Erythroblast (primary cell): ENCODE measurements at regions not wholly inside any gene's neighbourhood (a gene's known extent, or its start where the extent isn't known, plus 50 kb on each side); places are given as distances from the start of the nearest gene placed in this dataset.

ENCODE experiments used
- DNase-seq, 2 experiments: peaks; one replicate each; lab custom pipeline; 2025; lab: John Stamatoyannopoulos, UW
- GATA1 ChIP-seq: IDR thresholded peaks from 2 replicates; pipeline ENCODE4 v1.6.1; 2011; ENCODE audit warnings: low read depth, mild to moderate bottlenecking, control low read depth, low read length, moderate library complexity
- POLR2A ChIP-seq: IDR thresholded peaks from 2 replicates; pipeline ENCODE4 v1.6.1; 2011; ENCODE audit warnings: mild to moderate bottlenecking, low read length

DNA sequence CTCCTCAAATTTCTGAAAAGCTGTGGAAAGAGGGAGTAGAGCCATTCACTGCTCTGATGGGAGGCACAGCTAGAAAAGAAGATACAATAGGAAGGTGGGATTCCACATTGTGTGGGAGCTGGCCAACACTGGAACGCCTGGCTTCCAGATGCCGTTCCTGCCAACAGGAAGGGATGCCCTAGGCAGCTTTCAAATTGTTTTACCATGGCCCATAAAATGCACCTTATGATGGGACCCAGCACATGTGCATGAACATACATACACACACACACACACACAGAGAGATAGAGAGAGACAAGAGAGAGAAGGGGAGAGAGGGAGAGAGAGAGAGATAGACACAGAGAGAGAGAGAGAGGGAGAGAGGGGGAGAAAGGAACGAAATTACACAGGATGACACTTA is 86.1 kb upstream of the BZW1 start:
- no peak for DNase-seq
- TF ChIP-seq GATA1, result no peak
- no peak for TF ChIP-seq POLR2A

GRCh38 chr2:200728630-200729029 is 83.1 kb upstream of the BZW1 start:
- DNase-seq, result no peak

DNA sequence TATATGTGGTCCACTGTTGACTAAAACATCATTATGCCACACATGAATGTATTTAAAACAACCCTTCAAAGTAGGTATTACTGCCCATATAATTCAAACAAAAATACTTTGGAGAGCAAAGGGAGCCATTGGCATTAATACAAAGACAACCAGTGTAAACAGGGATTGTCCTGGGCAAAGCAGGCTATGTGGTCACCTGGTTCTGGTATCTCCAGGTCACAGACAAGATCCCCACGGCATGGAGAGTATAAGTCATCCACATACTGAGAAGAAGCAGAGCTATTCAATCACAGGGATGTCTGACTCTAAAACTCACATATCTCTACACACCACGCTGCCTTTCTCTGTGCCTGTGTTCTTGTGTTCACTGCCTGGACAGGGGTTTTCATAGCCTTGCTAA is 81.4 kb upstream of the BZW1 start:
- no peak for DNase-seq
- TF ChIP-seq GATA1 (no peak), POLR2A (no peak)

More at GRCh38 chr2:200728630-200729029, 83.1 kb upstream of the BZW1 start:
- TF ChIP-seq GATA1 (no peak), POLR2A (no peak)

GRCh38 chr2:200730960-200731359 is 80.8 kb upstream of the BZW1 start:
- no peak for DNase-seq
- no peak for TF ChIP-seq GATA1
- TF ChIP-seq POLR2A, result no peak

DNA sequence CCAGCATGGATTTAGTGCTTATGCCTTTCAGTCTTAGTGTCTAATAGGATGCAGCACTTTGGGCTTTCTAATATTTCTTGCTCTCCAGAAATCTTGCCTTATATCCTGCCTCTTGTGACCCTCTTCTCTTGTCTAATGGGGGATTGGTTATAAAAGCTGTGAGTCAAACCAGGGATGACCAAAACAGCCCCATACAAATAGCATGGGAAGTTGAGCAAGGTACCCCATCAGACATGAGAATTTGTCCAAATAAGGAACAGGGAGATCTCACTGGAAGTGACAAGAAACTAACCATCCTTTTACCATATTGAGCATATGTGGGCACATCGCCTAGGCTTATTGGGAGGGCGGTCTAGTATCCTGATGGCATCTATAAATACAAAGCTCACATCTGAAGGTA is 78.8 kb upstream of the BZW1 start:
- no peak for TF ChIP-seq GATA1
- no peak for TF ChIP-seq POLR2A

DNA sequence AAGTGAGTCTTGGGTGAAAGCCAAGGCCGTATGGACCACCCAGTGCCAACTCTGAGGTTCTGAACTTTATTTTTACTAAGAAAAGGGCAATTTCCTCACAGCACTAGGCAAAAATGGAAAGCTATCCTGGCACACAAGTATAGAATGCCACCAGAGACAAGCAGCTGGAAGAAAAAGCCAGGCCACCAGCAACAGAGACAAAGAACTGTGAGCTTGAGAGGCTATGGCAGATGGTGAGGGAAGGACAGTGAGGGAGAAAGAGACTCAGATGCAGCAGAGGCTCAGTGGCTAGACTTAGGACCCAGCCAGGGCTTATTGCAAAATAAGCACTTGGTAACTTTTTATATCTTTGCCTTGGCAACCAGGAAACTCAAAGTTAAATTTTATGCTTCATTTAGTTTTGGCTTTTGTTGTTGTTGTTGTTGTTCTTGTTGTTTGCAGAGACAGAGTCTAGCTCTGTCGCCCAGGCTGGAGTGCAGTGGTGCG is 78.0 kb upstream of the BZW1 start:
- no peak for DNase-seq
- TF ChIP-seq GATA1 (no peak), POLR2A (no peak)

More for the DNA sequence above, 78.8 kb upstream of the BZW1 start:
- DNase-seq, result no peak

GRCh38 chr2:200735061-200735460 is 76.6 kb upstream of the BZW1 start:
- TF ChIP-seq GATA1 (no peak), POLR2A (no peak)
- no peak for DNase-seq

- DNase-seq, result no peak
- no peak for TF ChIP-seq POLR2A
- TF ChIP-seq GATA1, result no peak
Measured at GRCh38 chr2:200736646-200737274, 75.0 kb upstream of the BZW1 start.

DNA sequence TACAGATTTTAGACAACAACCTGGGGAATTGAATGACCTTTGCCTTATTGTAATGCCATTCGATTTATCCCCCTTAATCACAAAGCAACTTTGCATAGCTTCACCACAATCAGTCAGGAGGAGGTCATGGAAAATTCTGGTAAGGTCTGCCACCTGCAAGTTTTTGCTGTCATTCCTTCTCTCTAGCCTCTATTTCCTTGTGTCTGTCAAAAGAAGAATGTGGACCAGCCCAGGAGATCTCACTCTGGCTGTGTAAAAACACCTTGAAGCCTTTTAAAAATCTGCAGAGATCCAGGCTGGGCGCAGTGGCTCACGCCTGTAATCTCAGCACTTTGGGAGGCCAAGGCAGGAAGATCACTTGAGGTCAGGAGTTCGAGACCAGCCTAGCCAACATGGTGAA is 74.1 kb upstream of the BZW1 start:
- no peak for DNase-seq
- TF ChIP-seq POLR2A (no peak), GATA1 (no peak)

DNA sequence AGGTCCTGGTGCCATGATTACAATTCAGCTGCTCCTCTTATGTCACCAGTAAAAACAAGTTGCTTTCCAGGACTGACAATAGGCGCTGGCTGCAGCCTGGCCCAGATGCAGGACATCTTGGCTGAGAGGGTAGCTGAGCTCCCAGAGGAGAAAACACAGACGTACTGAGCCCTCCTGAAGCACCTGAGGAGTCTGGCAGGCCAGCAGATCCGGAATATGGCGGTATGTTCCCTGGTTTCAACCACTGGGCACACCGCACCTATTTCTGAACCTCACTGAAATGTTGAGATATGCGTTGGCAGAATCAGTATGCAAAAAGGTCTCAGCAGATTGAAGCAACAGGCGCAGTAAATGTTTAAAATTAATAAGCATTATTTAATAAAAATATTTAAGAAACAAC is 73.1 kb upstream of the BZW1 start:
- DNase-seq, result no peak
- no peak for TF ChIP-seq POLR2A
- TF ChIP-seq GATA1, result no peak

GRCh38 chr2:200740907-200741306 is 70.8 kb upstream of the BZW1 start:
- DNase-seq, result no peak
- TF ChIP-seq GATA1 (no peak), POLR2A (no peak)

DNA sequence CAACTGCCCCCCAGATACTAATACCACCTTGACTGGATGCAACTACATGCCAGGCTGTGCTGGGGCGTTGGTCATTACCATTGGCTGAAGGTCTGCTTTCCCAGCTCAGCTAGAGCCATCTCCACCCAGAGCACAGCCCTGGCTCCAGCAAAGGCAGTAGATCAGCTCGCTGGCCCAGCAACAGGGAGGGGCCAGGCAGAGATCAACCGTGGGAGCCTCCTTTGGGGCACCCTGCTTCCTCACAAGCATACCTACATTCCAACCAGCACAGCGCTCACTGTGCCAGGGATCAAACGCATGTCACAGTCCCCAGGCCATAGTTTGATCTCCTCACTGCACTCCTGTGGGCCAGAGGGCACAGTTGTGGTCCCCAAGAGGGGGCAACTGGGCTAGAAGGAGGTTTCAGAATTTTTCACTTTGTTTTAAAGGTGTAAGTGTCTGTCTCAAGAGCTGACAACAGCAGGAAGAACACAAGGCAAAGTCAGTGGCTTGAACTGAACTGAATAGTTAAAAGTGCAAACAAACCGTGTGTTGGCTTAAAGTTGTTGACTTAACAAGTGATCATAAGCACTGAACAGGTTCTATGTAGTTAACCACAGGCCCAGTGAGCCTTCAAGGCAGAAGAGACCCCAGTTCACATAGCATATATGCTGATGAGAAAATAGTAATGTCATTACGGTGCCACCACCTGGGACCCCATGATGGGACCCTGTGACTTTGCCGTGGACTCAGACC is 70.1 kb upstream of the BZW1 start:
- DNase-seq, result no peak
- TF ChIP-seq GATA1, result no peak
- no peak for TF ChIP-seq POLR2A

GRCh38 chr2:200742426-200742825 is 69.3 kb upstream of the BZW1 start:
- DNase-seq, result no peak
- TF ChIP-seq GATA1, result no peak
- TF ChIP-seq POLR2A, result no peak

- DNase-seq, result no peak
- no peak for TF ChIP-seq POLR2A
- TF ChIP-seq GATA1, result no peak
Measured at GRCh38 chr2:200743042-200743676, 68.6 kb upstream of the BZW1 start.
